ENCODE measurements at regions not wholly inside any gene's neighbourhood (a gene's known extent, or its start where the extent isn't known, plus 50 kb on each side); places are given as distances from the start of the nearest gene placed in this dataset.

- H3K9me3 ChIP-seq: no peaks in the 10 kb centered on the region
- TF ChIP-seq POLR2A (IDR thresholded peaks at IDR 0.05) (no peak), EP300 (IDR thresholded peaks at IDR 0.05) (no peak), POLR2AphosphoS5 (IDR thresholded peaks at IDR 0.05) (no peak)
- TF ChIP-seq, protein P1, sequence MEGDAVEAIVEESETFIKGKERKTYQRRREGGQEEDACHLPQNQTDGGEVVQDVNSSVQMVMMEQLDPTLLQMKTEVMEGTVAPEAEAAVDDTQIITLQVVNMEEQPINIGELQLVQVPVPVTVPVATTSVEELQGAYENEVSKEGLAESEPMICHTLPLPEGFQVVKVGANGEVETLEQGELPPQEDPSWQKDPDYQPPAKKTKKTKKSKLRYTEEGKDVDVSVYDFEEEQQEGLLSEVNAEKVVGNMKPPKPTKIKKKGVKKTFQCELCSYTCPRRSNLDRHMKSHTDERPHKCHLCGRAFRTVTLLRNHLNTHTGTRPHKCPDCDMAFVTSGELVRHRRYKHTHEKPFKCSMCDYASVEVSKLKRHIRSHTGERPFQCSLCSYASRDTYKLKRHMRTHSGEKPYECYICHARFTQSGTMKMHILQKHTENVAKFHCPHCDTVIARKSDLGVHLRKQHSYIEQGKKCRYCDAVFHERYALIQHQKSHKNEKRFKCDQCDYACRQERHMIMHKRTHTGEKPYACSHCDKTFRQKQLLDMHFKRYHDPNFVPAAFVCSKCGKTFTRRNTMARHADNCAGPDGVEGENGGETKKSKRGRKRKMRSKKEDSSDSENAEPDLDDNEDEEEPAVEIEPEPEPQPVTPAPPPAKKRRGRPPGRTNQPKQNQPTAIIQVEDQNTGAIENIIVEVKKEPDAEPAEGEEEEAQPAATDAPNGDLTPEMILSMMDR (IDR thresholded peaks at IDR 0.05): no peak
- DNase-seq (no peak), ATAC-seq (ENCODE audit: low FRiP score in 2 of 2) (no peak)
- H3K4me3 ChIP-seq: no peak overlapping the region
- peaks cover 0 to under 1% (median 0%) of the 10 kb centered on the region in 4 donors for H3K4me1 ChIP-seq
- no peak overlapping the region for H3K27ac ChIP-seq
- no peaks in the 10 kb centered on the region for H3K36me3 ChIP-seq
- WGBS, 2 donors: 87 to 91% methylated on average over 9 to 16 of the region's 16 CpGs
- H3K27me3 ChIP-seq: no peaks in the 10 kb centered on the region
Measured at GRCh38 chr21:43305811-43306311, 121.1 kb downstream of the SIK1 start.

GRCh38 chr21:43305336-43305665, 121.6 kb downstream of the SIK1 start:
- no peak for DNase-seq

DNA sequence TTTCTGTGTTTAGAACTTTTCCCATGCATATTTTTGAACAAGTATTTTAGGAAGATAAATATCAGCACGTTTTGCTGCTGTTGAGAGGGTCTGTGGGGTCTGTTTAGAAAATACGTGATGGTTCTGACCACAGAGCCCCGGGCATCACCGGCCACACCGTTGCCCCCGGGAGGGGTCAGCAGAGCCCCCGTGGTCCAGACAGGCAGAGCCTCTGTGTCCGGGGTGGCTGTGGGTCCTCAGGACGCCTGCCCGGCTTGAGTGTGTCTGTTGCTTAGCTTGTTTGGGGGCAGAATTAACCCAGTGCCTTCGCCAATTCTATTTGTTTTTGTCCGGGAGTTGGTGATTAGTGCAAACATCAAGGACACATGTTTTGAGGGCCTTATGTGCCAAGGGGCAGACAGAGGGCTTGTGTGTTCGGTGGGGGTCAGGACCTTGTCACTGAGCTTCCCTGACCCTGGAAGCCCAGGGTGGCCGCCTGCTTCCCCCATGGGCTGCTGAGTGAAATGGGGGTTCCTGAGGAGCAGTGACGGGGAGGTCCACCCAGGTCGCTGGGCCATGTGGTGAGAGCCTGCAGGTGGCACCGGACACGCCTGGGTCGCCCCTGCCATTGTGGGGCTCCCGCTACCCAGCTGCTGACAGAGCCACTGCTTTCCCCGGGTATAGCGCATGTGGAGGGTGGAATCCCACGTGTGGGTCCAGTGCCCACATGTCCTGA, 122.2 kb downstream of the SIK1 start:
- DNase-seq: no peak
- TF ChIP-seq POLR2AphosphoS5 (IDR thresholded peaks at IDR 0.05) (no peak), POLR2A (IDR thresholded peaks at IDR 0.05) (no peak), EP300 (IDR thresholded peaks at IDR 0.05) (no peak)
- TF ChIP-seq, protein P1 (IDR thresholded peaks at IDR 0.05): no peak
- Histone ChIP-seq H3K27me3 (no peaks in the 10 kb centered on the region), H3K4me1 (peaks cover 0 to 8% (median 2%) of the 10 kb centered on the region in 4 donors), H3K27ac (no peak overlapping the region), H3K4me3 (no peak overlapping the region), H3K9me3 (no peaks in the 10 kb centered on the region), H3K36me3 (no peaks in the 10 kb centered on the region)
- ATAC-seq (ENCODE audit: low FRiP score in 2 of 2): no peak
- WGBS, 2 donors: 80 to 85% methylated on average over 11 to 23 of the region's 23 CpGs

More at GRCh38 chr21:43305336-43305665, 121.6 kb downstream of the SIK1 start:
- peaks cover 0 to 4% (median 1%) of the 10 kb centered on the region in 4 donors for H3K4me1 ChIP-seq
- H3K27me3 ChIP-seq: no peaks in the 10 kb centered on the region
- no peak overlapping the region for H3K4me3 ChIP-seq
- no peaks in the 10 kb centered on the region for H3K9me3 ChIP-seq
- H3K27ac ChIP-seq: no peak overlapping the region
- TF ChIP-seq POLR2AphosphoS5 (IDR thresholded peaks at IDR 0.05) (no peak), EP300 (IDR thresholded peaks at IDR 0.05) (no peak), POLR2A (IDR thresholded peaks at IDR 0.05) (no peak)
- TF ChIP-seq, protein P1 (IDR thresholded peaks at IDR 0.05): no peak
- ATAC-seq (ENCODE audit: low FRiP score in 2 of 2): no peak
- no peaks in the 10 kb centered on the region for H3K36me3 ChIP-seq
- 96% methylated on average over 12 to 14 of the region's 15 CpGs for WGBS, 2 donors

DNA sequence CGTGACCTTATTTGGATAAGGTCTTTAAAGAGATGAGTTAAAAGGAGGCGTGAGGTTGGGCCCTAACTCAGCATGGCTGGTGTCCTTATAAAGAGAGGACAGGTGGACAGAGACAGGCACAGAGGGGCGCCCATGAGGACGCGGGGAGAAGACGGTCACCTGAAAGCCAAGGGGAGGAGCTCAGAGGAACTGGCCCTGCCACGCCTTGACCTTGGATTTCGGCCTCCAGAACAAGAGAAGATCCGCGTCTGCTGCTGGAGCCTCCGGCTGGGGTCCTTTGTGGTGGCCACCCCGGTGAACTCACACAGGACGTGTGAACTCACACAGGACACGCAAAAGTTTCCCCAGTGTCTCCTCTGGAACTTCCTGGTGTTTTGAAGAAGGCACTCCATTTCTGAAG, 122.7 kb downstream of the SIK1 start:
- Histone ChIP-seq H3K27ac (no peak overlapping the region), H3K4me1 (peaks cover 0 to 9% (median 2%) of the 10 kb centered on the region in 4 donors), H3K36me3 (no peaks in the 10 kb centered on the region), H3K9me3 (no peaks in the 10 kb centered on the region), H3K4me3 (no peak overlapping the region), H3K27me3 (no peaks in the 10 kb centered on the region)
- DNase-seq: no peak
- 85 to 89% methylated on average over 14 of the region's 14 CpGs for WGBS, 2 donors
- ATAC-seq (ENCODE audit: low FRiP score in 2 of 2): no peak
- TF ChIP-seq POLR2A (IDR thresholded peaks at IDR 0.05) (no peak), POLR2AphosphoS5 (IDR thresholded peaks at IDR 0.05) (no peak), EP300 (IDR thresholded peaks at IDR 0.05) (no peak)
- TF ChIP-seq, protein P1 (IDR thresholded peaks at IDR 0.05): no peak
